Anterior cingulate cortex (tissue), 58 donors: ENCODE measurements at regions not wholly inside any gene's neighbourhood (a gene's known extent, or its start where the extent isn't known, plus 50 kb on each side); places are given as distances from the start of the nearest gene placed in this dataset.

Experiments
- DNase-seq, 58 donors: peaks; one replicate each; lab custom pipeline; 2025; lab: John Stamatoyannopoulos, UW

GRCh38 chr14:26026384-26026783 lies 571.4 kb downstream of the NOVA1 start:
- DNase-seq: no peak

DNA sequence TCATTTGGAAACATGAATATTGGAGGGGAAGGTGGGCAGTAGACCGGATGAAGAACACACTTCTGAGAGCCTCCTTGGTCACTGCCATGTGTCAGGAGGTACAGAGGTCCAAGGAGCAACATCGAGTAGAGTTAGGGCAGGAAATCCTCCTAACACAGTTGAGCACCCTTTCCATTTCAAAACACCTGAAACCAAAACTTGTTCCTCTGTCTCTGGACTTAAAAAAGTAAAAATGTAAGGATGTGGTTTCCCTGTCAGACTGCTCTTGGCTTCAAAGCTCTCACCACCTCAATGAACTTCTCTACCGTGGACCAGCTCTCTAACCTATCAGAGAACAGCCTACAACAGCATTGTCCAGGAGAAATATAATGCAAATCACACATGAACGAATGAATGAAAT lies 573.9 kb downstream of the NOVA1 start:
- no peak for DNase-seq

- no peak for DNase-seq
Measured at GRCh38 chr14:26021759-26022158, 576.1 kb downstream of the NOVA1 start.

DNA sequence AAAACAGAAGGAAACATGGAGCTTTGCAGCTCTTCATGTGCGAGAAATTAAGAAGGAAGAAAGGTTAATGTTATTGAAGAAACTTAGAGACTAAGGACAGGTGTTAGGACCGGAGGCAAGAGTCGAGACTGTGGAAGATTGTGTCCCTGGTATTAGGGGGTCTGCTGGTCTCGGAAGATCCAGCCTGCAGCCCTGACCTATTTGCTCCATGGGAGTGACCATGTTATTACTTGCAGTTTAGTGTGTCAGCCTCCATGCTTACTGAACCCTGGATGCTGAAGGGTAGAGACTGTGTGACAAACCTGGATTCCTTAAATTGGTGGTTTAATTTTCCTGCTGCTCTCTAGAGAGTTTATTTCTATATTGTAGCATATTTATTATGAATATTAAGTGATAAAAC lies 580.6 kb downstream of the NOVA1 start:
- no peak for DNase-seq

DNA sequence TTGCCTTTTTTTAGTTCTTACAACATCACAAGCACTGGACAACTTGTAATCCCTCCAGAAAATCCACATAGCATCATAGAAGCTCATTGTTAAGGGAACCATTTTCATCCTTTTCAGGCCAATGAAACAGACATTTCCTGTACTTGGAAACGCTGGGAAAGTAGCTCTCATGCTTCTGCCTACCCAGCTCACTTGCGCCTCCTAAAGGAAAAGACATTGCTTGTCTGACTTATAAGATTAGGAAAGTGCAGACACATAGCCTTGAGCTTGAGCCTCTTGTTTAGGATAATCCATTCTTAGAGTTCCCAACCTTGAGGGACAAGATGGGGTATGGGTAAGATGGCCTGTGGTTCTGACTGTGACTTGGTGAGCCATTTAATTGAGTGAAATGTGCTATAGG lies 589.5 kb downstream of the NOVA1 start:
- DNase-seq: no peak

DNA sequence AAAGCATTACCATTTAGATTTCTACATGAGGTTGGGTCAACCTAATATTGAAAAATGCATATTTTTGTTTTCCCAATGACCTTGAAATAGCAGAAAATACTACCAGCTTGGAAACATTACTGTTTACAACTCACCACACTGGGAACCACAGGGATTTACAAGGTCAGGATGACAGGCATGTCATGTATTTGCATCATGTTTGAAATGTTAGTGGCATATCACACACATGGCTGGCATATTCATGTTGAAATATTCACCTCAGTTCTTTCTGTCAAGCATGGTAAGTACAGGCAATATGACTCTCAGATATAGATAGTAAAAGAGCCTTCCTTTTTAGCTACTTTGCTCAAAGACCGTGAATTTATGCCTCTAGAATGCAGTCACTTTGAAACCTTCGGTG lies 593.5 kb downstream of the NOVA1 start:
- DNase-seq: no peak

- DNase-seq: no peak
Measured at GRCh38 chr14:25993830-25994229, 604.0 kb downstream of the NOVA1 start.

GRCh38 chr14:25988536-25988935 lies 609.3 kb downstream of the NOVA1 start:
- no peak for DNase-seq

DNA sequence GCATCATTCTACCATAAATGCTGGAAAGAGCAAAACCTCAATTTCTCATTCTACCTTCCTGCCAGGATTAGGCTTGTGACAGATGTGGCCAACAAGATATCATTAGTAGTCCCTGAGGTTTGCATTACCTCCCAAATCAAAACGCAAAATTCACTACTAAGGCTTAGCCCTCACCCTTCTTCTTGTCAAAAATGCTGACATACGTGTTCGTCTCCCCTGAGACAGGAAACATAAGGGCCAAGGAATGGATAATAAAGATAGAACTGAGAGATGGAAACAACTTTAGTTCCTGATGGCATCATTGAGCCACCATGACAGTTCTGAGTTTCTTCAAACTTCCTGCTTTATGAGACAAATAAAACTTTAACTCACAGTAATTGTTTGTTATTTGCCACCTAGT lies 642.1 kb downstream of the NOVA1 start:
- DNase-seq: no peak

GRCh38 chr14:25953532-25954139 lies 644.2 kb downstream of the NOVA1 start:
- peak in 24 of 58 donors; percentile 1 to 49 (median 8) for DNase-seq

DNA sequence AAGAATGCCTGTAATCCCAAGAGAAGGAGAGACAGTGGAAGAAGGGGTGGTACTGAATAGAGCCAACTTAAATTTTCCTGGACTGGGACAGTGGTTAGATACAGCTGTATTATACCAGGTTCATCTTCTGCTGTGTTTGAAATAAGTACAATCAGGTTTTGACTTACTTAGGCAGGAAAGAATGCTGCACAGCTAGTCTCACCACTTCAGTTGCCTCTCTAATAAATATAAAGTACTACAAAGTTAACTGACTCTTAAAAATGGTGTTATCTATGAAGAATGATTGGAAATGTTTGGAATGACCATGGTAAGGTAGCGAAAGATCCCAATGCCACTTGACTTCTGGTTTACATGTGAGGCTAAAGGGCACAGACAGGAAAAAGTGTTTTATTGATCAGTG lies 652.1 kb downstream of the NOVA1 start:
- DNase-seq: no peak

GRCh38 chr14:25944020-25944419 lies 653.8 kb downstream of the NOVA1 start:
- peak in 1 of 58 donors; percentile 8 for DNase-seq

DNA sequence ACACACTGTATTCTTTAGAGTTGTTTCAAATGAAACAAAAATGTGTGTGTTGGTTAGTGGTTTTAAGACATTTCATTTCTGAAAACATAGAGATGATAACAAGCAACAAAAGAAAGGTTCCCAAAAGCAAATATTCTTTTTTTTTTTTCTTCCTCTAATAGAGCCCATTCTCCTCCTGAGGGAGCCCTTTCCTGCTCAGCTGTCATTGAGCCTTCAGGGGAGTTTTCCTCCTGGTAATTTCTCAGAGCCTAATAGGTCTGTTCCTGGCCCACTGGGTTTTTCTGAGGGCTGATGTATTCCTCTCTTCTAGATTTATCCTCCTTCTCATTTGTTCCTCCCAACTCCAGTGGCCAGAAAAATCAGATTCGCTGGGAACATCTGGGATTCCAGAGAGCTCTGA lies 654.5 kb downstream of the NOVA1 start:
- no peak for DNase-seq

DNA sequence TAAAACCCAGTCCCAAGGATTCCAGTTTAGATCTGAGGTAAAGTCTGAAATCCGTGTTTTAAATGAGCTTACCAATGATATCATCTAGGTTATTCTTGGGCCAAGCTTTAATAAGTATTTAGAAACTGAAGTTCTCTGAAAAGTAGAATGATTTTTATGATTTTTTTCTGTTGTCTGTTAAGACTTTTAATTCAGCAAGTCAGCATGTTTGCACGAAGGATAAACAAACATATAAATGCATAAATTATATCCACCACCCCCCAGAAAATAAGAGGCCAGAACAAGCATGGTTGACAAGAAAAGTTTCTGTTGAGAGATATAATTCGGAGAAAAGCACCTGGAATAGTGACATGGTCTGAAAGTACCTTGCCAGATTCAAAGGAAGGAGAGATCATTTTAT lies 655.7 kb downstream of the NOVA1 start:
- DNase-seq: no peak

- no peak for DNase-seq
Measured at GRCh38 chr14:25933731-25934130, 664.1 kb downstream of the NOVA1 start.

DNA sequence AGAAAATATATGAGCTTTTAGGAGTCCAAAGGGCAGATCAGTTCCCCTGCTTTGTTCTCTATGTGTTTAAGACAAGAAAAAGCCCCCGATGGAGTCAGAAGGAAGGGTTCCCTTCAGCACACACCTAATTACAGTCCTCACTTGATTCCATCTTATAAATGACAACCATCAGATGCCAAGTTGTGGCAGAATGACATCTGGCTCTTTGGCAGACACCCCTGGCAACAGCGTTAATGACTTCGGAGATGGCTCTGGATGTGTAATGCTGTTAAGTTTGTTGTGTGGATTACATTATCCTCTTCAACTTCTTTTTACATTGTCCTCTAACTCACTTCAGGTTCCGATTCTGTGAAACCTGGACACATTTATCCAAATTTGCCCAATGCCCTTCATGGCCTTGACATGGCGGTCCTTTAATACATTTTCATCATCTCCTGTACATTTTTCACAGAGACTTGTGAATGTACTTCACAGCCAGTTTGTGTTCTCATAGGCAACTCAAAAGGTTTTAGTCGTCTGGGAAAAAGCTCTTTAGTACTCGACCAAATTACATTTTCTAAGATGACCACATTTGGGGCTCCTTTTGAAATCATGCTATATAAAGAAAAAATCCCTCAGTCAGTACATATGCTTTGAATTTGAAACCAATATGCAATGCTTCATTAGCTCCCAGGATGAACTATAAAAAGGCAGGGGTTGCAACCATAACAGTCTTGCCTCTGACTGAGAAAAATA lies 667.8 kb downstream of the NOVA1 start:
- no peak for DNase-seq

- no peak for DNase-seq
Measured at GRCh38 chr14:25911831-25912230, 686.0 kb downstream of the NOVA1 start.

DNA sequence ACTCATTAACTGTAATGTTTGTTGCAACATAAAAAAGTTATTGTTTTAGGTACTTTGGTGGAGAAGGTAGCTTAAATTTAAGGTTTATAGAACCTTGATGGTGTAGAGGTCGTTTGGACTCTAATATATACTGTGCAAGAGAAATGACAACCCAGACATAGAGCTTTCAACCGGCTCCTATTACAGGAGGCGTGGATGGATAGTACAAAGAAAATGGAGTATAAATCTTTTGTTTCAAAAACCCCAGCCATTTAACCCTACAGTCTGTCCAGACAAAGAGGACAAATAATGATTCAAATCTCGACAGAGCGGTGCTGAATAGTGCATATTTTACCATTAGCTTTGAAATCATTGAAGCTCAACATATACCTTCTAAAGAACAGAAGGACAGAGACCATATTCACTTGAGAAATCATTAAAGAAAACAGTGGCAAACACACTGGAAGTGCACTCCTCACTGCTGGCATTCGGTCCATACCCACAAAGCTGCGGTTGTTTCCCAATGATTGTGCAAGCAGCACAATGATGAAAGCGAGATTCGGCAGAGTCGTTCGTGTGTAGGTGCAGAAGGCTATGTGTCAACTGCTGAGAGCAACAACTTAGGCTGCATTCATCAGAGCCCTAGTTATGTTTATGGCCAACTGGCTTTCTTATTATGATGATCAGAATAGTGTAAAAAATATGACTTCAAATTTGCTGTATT lies 688.6 kb downstream of the NOVA1 start:
- no peak for DNase-seq

DNA sequence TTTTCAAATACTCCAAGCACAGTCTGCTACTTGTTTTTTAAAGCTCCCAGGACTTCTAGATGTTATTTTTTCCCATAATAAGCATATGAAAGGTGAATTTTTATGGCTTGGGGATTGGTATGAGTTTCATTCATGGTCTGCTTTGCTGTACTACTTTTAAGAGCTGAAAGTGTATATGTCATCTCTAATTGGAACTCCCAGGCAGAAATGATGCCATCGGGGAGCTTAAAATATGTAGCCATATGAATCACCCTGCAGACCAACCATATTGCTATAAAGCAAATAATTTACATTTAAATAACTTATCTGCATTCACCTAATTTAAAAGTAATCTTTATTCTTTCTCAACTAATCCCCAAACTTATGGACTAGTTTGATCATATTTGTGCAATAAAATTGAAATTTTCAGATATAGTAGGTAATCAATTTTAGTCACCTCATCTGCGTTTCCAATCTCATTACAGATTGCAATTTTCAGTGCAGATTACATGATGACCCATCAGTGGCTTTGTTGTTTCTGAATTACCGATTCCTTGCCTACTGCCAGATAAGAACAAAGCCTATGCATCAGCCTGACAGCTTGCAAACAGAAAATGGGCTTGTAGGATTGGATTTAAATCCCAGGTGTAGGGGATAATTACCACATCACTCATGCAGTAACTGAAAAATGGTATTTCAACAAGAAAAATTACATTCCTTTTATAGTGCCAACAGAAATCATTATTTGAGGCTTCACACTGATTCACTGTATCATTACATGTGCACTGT lies 689.4 kb downstream of the NOVA1 start:
- DNase-seq: peak in 1 of 58 donors; percentile 12

- DNase-seq: no peak
Measured at GRCh38 chr14:25904446-25904845, 693.4 kb downstream of the NOVA1 start.

DNA sequence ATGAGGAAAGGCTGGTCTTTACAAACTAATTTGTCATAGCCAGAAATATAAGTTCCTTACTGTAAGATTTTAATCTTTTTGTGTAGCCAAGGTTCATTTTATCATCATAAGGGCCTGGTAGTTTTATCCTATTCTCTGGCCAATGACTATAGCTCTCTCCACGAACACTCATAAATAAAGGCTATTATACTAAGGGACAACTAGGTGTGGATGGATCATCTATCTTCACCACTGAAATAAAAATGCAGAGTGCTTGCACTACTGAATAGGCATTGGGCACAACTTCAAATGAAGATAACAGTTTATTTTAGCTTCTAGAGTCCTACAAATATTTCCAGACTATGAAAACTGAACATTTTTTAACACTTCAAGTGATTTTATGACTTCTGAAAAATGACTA lies 698.6 kb downstream of the NOVA1 start:
- no peak for DNase-seq
